ENCODE measurements at regions not wholly inside any gene's neighbourhood (a gene's known extent, or its start where the extent isn't known, plus 50 kb on each side); places are given as distances from the start of the nearest gene placed in this dataset.

- H3K4me3 ChIP-seq (replicated peaks; ENCODE audit: low read depth, low read length), result no peak overlapping the region
- no peak for DNase-seq (ENCODE audit: extremely low read depth, low read depth)
- TF ChIP-seq CTCF (IDR thresholded peaks at IDR 0.05; ENCODE audit: low read depth, low read length, missing control alignments), result no peak
These were observed 96.4 kb upstream of the SPRY4 start for GRCh38 chr5:142421228-142421617.

GRCh38 chr5:142420561-142421227 lies 95.9 kb upstream of the SPRY4 start:
- H3K4me3 ChIP-seq (replicated peaks; ENCODE audit: low read depth, low read length), result no peak overlapping the region
- TF ChIP-seq CTCF (IDR thresholded peaks at IDR 0.05; ENCODE audit: low read depth, low read length, missing control alignments), result no peak
- DNase-seq (ENCODE audit: extremely low read depth, low read depth), result no peak

GRCh38 chr5:142412581-142412980 lies 87.8 kb upstream of the SPRY4 start:
- DNase-seq (ENCODE audit: extremely low read depth, low read depth), result no peak
- TF ChIP-seq CTCF (IDR thresholded peaks at IDR 0.05; ENCODE audit: low read depth, low read length, missing control alignments), result no peak
- no peak overlapping the region for H3K4me3 ChIP-seq (replicated peaks; ENCODE audit: low read depth, low read length)

GRCh38 chr5:142411656-142412425 lies 87.0 kb upstream of the SPRY4 start:
- H3K4me3 ChIP-seq (replicated peaks; ENCODE audit: low read depth, low read length), result no peak overlapping the region
- TF ChIP-seq CTCF (IDR thresholded peaks at IDR 0.05; ENCODE audit: low read depth, low read length, missing control alignments), result no peak
- DNase-seq (ENCODE audit: extremely low read depth, low read depth), result no peak

GRCh38 chr5:142411103-142411502 lies 86.3 kb upstream of the SPRY4 start:
- no peak overlapping the region for H3K4me3 ChIP-seq (replicated peaks; ENCODE audit: low read depth, low read length)
- no peak for DNase-seq (ENCODE audit: extremely low read depth, low read depth)
- TF ChIP-seq CTCF (IDR thresholded peaks at IDR 0.05; ENCODE audit: low read depth, low read length, missing control alignments), result no peak

- no peak for TF ChIP-seq CTCF (IDR thresholded peaks at IDR 0.05; ENCODE audit: low read depth, low read length, missing control alignments)
- DNase-seq (ENCODE audit: extremely low read depth, low read depth), result no peak
- no peak overlapping the region for H3K4me3 ChIP-seq (replicated peaks; ENCODE audit: low read depth, low read length)
These were observed 84.2 kb upstream of the SPRY4 start for GRCh38 chr5:142408981-142409481.

Data from HFF-Myc (cell line).